ENCODE measurements at regions not wholly inside any gene's neighbourhood (a gene's known extent, or its start where the extent isn't known, plus 50 kb on each side); places are given as distances from the start of the nearest gene placed in this dataset.
"Not testable (repeated sequence)": the region's sequence is repeated elsewhere in the genome, so short reads cannot be mapped to it uniquely, and the experiment has no call there.

DNA sequence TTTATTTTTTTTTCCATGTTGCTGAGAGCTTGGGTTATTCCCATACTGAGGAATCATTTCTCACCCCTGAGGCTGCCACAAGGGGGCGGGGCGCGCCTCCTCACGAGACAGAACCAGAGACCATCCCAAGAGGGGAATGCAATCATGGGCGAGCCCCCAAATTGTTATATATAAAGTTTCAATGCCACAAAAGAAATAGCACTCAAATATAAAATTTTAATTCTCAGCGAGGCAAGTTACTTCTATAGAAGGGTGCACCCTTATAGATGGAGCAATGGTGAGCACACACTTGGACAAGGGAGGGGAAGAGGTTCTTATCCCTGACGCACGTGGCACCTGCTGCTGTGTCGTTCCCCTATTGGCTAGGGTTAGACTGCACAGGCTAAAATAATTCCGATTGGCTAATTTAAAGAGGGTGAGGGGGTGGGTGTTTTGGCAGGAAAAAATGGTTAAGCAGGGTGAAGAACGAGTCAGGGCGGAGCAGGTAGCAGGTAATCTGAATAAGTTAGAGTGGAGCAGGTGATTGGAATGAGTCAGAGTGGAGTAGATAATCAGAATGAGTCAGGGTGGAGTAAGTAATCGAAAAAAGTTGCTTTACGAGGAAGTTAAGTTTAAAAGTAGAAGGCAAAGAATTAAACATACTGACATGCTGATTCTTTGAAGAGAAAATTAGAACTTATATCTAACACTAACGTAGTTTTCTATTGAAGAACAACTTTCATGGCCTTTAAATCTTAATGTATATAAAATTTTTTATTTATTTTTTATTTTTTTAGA is 177.5 kb downstream of the MTCL1 start:
- DNase-seq = no peak

- DNase-seq = no peak
Observed at GRCh38 chr18:8883409-8883668, 178.0 kb downstream of the MTCL1 start.

GRCh38 chr18:8887877-8888276 is 182.5 kb downstream of the MTCL1 start:
- DNase-seq = not testable (repeated sequence)

GRCh38 chr18:8889489-8889888 is 184.1 kb downstream of the MTCL1 start:
- no peak for DNase-seq

DNA sequence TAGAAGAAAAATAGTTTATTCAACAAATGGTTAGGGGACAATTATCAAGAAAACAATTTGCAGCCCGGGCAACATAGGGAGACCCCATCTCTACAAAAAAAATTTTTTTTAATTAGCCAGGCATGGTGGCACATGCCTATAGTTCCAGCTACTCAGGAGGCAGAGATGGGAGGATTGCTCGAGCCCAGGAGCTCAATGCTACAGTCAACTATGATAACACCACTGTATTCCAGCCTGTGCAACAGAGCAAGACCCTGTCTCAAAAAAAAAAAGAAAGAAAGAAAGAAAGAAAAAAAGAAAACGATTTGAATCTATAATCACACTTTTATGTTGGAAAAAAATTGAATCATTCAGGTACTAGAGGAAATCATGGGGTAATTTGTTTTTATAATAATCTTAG is 185.1 kb downstream of the MTCL1 start:
- DNase-seq = not testable (repeated sequence)

- no peak for DNase-seq
Observed at GRCh38 chr18:8890957-8891464, 185.7 kb downstream of the MTCL1 start.

GRCh38 chr18:8893221-8893620 is 187.9 kb downstream of the MTCL1 start:
- no peak for DNase-seq

DNA sequence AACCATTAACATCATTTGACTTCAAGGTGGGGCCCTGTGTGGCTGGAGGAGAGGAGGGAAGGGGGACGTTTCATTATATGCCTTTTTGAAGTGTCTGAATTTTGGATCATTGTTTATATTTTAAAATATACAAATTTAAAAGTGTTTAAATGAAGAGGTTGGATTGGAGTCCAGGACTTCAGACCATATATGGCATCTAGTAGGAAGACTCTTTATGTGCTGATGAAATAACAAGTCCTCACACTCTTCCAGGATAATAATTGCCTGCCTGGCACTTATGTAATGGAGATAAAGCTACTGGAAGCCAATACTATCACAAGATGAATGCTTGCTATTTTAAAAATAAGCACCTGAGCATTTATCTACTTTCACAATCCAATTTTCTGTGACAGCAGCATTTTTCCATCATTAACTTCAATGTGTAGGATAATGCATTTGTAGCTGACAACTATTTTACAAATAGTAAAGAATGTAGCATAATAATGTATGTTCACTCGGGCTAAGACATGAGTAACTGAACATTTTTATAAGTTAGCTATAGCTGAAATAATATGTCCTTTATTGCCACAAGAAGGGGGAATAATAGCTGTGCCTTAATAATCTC is 188.4 kb downstream of the MTCL1 start:
- DNase-seq = no peak

DNA sequence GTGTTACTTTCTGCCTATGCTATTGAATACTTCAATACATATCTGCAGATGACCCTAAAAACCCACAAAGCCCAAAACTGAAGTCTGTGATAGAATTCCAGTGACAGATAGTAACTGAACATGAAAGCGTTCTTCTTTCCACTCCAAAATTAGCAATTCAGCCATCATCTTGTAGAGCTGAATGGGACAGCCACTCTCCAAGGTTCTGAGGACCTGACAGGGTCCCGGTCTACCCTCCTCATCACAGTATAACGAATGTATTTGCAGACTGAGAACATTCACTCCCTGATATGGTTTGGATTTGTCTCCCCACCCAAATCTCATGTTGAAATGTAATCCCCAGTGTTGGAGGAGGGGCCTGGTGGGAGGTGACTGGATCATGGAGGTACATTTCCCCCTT is 189.5 kb downstream of the MTCL1 start:
- DNase-seq = no peak

DNA sequence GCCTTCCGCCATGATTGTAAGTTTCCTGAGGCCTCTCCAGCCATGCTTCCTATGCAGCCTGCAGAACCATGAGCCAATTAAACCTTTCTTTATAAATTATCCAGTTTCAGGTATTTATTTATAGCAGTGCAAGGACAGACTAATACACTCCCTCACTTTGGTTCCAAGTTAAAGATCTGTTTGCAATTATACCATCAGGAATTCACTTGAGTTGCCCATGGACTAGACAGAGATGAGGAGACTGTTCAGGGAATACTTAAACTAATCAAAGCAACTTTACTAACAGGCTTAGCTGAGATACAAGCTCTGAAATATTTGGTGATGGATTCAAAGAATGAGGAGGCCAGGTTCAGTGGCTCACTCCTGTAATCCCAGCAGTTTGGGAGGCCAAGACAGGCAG is 190.0 kb downstream of the MTCL1 start:
- DNase-seq = no peak

DNA sequence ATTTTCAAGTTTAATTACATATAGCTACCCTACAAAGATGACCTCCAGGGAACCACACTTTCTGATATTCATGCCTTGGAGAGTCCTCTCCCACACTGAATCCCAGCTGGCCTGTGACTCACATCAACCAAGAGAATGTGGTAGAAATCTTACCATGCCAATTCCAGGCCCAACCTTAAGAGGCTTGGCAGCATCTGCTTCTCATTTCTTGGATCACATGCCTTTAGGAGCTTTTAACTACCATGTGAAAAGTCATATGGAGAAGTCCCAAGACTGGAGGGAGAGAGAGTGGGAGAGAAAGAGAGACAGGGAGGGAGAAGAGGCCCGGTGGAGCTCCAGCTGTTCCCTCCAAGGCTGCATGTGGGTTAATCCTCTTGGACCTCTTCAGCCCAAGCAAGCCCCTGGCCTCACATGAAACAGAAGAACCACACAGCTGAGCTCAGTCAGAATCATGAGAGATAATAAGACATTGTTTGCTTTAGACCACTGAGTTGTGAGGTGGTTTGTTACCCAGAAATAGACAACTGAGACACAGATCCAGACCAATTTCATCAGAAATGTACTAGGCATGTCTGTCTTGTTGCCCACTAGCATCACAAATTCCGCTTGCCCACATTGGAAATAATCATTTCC is 190.7 kb downstream of the MTCL1 start:
- no peak for DNase-seq

DNA sequence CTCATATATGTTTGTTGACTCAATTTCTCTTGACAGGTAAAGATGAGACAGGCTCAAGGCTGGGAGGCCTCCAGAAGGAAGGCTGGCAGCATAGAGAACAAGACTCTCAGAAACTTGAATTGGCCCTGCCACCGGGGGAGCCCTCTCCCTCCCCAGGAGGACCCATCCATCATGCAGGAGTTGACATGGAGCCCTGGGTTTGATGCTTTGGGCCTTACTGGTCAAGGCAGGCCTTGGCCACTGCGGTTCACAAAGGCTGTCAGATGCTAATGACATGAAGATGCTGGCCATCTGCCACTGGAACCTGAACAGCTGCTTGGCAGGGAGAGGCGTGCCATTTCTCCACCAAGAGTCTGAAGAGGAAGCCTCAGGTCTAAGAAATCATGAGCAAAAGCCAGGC is 193.6 kb downstream of the MTCL1 start:
- DNase-seq = no peak

DNA sequence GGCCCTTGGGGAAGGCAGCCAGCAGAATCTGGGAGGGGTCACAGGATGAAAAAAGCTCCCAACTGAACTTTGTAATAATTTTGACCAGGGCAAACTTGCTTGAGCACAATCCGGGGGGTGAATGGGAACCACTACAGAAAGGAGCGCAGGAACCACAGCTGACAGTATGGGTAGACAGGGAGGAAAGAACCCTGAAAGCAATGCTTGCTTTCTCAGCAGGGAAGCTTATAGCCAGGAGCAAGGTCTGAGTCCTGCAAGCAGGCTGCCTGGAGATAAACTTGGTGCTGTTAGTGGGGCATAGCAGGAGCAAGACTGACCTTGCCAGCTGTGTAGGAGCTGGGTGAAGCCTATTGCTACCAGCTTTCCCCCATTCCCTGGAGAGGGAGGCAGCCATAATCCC is 195.2 kb downstream of the MTCL1 start:
- no peak for DNase-seq

DNA sequence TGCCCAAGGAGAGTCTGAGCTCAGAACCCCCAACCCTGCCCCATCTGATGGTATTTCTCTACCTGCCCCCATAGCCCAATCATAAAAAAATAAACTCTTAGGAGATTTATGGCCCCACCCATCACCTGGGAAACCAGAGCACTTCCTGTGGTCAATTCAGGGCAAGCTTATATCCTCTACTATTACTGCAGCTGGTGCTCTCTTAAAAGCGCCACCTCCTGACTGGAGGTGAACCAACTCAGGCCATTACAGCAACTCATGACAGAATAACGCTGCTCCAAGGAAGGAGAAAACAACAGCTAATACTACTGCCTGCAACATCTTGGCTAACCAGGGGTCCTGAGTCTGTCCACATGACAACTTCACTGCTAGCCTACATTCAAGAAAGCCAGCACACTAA is 195.7 kb downstream of the MTCL1 start:
- no peak for DNase-seq

GRCh38 chr18:8904316-8904715 is 198.2 kb upstream of the NDUFV2 start:
- no peak for DNase-seq

GRCh38 chr18:8908792-8909510 is 193.5 kb upstream of the NDUFV2 start:
- no peak for DNase-seq

GRCh38 chr18:8910186-8910822 is 192.2 kb upstream of the NDUFV2 start:
- no peak for DNase-seq

DNA sequence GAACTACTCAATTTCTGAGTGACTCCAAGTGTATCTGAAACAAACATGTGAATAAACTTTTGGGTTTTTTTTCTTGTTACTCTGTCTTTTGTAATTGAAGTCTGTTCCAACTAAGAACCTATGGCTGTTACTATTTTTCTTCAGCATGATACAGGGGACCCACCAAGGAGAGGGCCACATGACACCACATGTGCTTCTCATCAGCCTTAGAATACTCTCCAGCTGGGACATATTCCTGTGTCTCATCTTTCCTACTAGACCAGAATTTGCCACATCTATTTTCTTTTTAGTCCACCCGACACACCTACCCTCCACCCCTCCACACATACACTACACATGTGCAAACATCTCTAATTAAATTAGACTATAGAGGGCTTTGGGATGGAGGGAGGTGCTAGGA is 191.7 kb upstream of the NDUFV2 start:
- no peak for DNase-seq

DNA sequence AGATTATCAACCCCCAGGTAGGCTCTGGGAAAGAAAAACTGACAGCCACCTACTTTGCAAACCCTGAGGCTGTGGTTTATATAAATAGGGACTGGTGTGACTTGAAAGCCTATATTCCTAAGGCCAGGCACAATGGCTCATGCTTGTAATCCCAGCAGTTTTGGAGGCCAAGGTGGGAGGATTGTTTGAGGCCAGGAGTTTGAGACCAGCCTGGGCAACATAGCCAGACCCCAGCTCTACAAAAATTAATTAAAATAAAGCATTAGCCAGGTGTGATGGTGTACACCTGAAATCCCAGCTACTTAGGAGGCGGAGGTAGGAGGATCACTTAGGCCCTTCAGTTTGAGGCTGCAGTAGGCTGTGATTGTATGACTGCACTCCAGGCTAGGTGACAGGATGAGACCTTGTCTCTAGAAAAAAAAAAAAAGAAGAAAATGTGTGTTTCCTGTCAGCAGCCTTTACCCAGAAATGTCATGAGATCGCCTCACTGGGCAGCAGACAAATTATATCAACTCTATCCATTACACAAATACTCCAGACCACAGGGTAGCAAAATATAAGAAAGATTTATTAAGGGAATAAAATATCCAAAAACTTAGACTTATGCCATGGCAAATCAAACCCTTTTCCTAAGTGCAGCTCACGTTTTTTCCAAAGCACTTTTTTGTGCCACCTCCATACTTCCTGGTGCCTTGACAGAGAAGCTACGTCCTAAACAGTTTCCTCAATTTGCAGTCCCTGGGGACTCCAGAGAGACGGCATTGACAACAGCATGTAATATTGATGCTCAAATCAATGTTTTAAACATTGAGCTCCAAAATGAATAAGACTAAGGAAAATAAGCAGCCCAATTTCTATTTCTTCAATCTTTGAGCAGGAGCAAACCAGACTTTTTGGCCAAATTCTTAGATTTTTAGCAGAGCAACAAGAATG is 190.8 kb upstream of the NDUFV2 start:
- DNase-seq = no peak

- DNase-seq = no peak
Observed at GRCh38 chr18:8912348-8913326, 189.9 kb upstream of the NDUFV2 start.

All from activated CD8-positive, alpha-beta memory T cell treated with anti-CD3 and anti-CD28 coated beads, Interleukin-2, amount 50 U/mL, for 48 hours (primary cell).